NCI-H69 (cell line): ENCODE measurements at regions not wholly inside any gene's neighbourhood (a gene's known extent, or its start where the extent isn't known, plus 50 kb on each side); places are given as distances from the start of the nearest gene placed in this dataset.
"Not testable (repeated sequence)": the region's sequence is repeated elsewhere in the genome, so short reads cannot be mapped to it uniquely, and the experiment has no call there.

Source experiments
- DNase-seq: peaks from one replicate; lab custom pipeline; 2025; lab: John Stamatoyannopoulos, UW

GRCh38 chr17:68141050-68141449 is 105.5 kb downstream of the KPNA2 start:
- DNase-seq: no peak

GRCh38 chr17:68142595-68142994 is 105.2 kb upstream of the AMZ2 start:
- no peak for DNase-seq

- no peak for DNase-seq
These were observed 104.4 kb upstream of the AMZ2 start for GRCh38 chr17:68143425-68143824.

- DNase-seq: no peak
These were observed 102.8 kb upstream of the AMZ2 start for GRCh38 chr17:68145088-68145487.

- DNase-seq: no peak
These were observed 98.9 kb upstream of the AMZ2 start for GRCh38 chr17:68148936-68149335.

- peak; percentile 93 for DNase-seq
These were observed 95.7 kb upstream of the AMZ2 start for GRCh38 chr17:68152161-68152571.

GRCh38 chr17:68155692-68156091 is 92.2 kb upstream of the AMZ2 start:
- no peak for DNase-seq

GRCh38 chr17:68161644-68162428 is 86.0 kb upstream of the AMZ2 start:
- DNase-seq: no peak

- not testable (repeated sequence) for DNase-seq
These were observed 79.3 kb upstream of the AMZ2 start for GRCh38 chr17:68168273-68169164.

- peak; percentile 59 for DNase-seq
These were observed 78.5 kb upstream of the AMZ2 start for GRCh38 chr17:68169165-68169821.

- DNase-seq: peak; percentile 33
These were observed 78.0 kb upstream of the AMZ2 start for GRCh38 chr17:68169840-68170239.

- DNase-seq: no peak
These were observed 77.6 kb upstream of the AMZ2 start for GRCh38 chr17:68170246-68170645.

- peak; percentile 77 for DNase-seq
These were observed 75.3 kb upstream of the AMZ2 start for GRCh38 chr17:68172461-68172954.

GRCh38 chr17:68175416-68175815 is 72.4 kb upstream of the AMZ2 start:
- DNase-seq: no peak

- DNase-seq: no peak
These were observed 71.9 kb upstream of the AMZ2 start for GRCh38 chr17:68175905-68176304.

GRCh38 chr17:68176718-68177117 is 71.1 kb upstream of the AMZ2 start:
- DNase-seq: peak; percentile 30

- peak; percentile 45 for DNase-seq
These were observed 69.0 kb upstream of the AMZ2 start for GRCh38 chr17:68178831-68179230.

GRCh38 chr17:68179236-68179925 is 68.5 kb upstream of the AMZ2 start:
- peak; percentile 85 for DNase-seq

- DNase-seq: no peak
These were observed 67.9 kb upstream of the AMZ2 start for GRCh38 chr17:68179926-68180285.

- no peak for DNase-seq
These were observed 65.9 kb upstream of the AMZ2 start for GRCh38 chr17:68182011-68182306.

- DNase-seq: peak; percentile 19
These were observed 64.8 kb upstream of the AMZ2 start for GRCh38 chr17:68182940-68183551.

- no peak for DNase-seq
These were observed 63.7 kb upstream of the AMZ2 start for GRCh38 chr17:68184141-68184571.
